GM21529 (cell line): ENCODE measurements at regions not wholly inside any gene's neighbourhood (a gene's known extent, or its start where the extent isn't known, plus 50 kb on each side); places are given as distances from the start of the nearest gene placed in this dataset.

ENCODE experiments used
- ATAC-seq: cut with Tn5 transposase; IDR thresholded peaks from one replicate; pipeline ENCODE4 v1.9.1; 2021; ENCODE audit not compliant: unreplicated experiment

DNA sequence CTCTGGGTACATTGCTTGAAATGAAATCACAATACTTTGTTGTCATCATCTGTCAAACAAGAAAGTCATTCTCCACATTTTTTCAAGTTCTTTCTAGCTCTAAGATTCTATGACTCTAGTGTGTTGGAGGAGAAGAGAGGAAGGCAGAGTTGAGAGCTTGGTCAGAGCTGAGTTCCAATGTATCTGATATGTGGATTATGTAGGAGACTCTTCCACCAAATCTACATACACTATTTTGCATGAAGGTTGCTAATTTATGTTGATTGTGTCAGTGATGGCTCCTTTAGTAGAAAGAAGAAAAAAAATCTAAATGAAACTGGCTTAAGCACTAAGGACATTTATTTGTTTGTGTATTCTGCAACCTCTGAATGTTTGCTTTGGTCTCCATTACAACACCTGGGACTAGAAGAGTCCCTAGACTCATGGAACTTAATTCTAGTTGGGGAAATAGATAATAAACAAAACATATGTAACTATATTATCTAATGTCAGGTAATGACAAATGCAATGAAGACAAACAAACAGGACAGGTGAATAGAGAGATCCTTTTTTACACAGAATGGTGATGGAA lies 691.9 kb downstream of the UQCRFS1 start:
- no peak for ATAC-seq

DNA sequence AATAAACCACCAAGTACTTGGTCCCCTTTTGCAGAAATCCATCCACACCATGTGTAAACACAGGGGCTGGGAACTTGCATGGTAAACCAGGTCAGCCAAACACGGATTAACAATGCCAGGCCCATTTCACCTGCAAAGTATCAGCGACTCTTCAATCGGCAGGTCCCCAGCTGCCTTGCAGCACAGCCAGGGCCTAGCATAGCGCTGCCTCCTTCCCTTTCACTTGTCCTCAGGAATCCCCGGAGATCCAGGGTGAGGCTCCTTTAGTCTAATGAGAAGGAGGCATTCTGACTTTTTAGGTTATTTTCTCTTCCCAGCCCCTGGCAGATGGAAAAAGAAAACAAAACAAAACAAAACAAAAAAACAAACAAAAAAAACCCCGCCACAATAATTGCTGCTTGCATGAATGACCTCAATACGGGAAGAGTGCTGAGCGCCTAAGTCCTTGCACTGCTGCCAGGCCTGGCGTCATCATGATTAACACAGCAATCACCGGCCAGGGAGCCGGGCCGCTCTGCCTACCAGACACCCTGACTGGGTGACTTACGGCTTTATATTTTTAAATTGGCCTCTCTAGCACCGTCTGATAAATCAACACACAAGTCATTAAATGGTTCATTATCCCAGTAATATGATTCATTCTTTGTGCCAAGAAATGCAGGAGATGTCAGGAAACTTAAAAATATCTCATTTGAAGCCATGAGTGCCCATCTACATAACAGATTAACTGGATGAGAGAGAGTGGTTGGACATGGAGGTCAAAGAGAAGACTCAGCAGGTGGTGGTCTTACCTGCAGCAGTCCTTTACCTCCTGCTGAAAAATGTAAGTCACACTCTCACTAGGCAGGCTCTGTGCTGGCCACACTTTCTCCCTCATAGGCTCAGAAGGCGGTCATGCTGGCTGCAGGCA lies 692.7 kb downstream of the UQCRFS1 start:
- ATAC-seq: no peak

GRCh38 chr19:28519218-28519779 lies 693.7 kb downstream of the UQCRFS1 start:
- no peak for ATAC-seq

GRCh38 chr19:28516415-28516872 lies 696.5 kb downstream of the UQCRFS1 start:
- ATAC-seq: no peak

- no peak for ATAC-seq
Measured at GRCh38 chr19:28514166-28514565, 698.8 kb downstream of the UQCRFS1 start.

DNA sequence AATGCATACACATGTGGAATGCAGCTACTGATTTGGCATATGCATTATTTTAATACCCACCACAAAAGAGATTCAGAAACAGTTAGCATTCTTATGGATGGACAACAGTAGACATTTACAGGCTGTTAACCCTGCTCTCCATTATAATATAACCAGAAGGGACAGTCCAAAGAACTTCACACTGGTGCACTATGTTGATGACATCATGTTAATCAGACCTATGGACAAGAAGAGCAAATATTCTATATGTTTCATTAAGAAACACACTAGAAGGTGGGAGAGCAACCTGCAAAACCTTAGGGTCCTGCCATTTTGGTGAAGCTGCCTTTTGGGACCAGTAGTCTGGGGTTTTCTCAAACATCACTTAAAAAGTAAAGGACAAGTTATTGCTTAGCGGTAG lies 701.3 kb downstream of the UQCRFS1 start:
- ATAC-seq: no peak

DNA sequence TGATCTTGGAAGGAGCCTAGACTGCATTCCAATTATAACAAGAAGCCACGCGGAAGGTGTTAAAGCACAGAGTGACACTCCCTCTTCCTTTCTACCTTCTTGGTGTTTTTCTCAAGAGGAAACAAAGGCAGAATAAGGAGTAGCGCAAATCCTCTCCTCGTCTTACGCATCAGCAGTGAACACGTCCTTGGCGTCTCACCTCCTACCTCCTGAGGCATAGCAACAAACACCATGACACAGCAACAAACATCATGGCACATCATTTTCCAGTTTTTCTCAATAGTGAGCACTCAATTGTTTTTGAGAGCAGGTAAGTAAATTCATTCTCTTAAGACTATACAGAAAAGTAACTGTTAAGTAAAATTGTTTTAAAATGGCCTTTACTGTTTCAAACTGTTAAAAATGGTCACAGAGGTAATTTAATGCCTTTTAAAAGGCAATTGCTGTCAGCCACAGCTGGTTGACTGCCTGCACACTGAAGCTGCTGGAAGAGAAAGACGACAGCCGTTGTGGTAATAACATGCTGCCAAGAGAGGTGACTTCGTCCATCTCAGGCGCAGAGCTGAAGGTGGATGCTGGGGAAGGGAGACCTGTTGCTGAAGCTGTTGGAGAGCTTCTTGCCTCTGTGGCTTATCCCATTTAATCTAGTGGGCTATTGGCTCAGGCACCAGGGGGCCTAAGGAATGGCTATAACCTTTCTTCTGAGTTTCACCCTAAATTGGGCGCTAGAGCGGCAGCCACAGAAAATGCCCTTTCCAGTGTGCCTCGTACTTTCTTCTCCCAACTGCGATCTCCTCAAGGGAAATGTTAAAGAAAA lies 703.7 kb downstream of the UQCRFS1 start:
- ATAC-seq: no peak

DNA sequence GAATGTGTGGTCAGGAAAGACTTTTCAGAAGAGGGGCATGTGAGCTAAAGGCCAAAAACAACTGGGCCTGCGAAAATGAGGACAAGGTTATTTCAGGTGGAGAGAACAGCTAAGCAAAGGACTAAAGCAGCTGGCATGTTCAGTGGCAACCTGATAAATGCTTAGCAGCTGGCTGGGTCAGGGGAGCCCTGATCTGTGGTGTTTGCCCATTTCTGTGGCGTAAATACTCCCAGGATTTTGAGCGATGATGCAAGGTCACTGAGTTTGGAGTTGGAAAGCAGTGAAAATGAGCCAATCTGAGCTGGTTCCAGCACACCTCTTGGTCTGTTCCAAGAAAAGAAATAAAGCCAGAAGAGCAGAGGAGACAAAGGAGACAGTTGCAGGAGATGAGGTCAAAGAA lies 704.3 kb downstream of the UQCRFS1 start:
- no peak for ATAC-seq

DNA sequence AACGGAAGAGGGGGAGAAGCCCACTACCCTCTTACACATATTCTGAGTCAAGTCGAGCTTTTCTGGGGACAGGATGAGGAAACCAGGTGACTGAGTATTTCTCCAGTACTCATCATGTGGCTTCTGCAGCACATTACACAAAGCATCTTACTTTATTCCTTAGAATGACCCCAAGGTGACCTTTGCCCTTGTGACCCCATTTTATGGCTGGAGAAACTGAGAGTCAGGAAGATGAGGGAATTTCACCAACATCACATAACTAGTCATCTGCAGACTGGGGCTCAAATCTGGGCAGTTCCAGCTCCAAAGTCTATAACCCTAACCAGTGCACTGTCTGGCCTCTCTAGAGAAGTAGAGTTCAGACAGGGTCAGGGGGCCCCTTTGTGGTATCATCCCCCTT lies 707.0 kb downstream of the UQCRFS1 start:
- ATAC-seq: no peak

DNA sequence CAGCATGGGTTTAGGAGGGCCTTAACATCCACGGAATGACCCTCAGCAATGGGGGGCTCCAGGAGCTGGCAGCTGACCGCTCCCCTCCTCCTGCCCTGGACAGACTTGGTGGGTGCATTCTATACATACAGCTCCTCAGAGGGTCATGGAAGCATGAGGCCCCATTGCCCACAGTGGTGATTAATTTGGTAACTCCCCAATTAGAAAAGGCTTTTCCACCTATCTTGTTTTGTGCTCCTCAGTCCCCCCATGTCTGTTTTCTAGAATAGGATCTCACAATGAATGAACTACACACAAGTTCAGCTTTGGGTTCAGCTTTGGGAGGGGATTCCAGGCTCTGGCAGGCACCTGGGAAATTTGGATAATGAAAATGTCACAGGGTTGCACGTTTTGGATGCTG lies 707.8 kb downstream of the UQCRFS1 start:
- ATAC-seq: no peak

DNA sequence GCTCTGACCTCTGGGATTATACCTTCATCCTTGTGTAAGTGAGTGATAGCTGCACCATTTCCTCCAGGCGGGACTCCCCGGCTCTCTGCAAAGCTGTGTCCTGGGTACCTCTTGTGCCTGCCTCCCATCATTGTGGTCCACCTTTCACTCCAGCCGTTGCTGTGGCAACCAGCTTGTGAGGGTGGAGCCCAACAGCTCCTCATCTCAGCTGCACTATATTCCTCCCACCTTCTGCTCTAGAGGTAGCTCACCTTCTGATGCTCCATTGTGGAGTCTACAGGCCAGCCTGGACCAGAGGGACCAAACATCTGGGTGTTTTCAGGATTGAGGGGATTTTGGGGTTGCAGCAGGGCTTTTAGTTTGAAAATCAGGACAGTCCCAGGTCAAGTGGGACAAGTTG lies 708.2 kb downstream of the UQCRFS1 start:
- no peak for ATAC-seq

DNA sequence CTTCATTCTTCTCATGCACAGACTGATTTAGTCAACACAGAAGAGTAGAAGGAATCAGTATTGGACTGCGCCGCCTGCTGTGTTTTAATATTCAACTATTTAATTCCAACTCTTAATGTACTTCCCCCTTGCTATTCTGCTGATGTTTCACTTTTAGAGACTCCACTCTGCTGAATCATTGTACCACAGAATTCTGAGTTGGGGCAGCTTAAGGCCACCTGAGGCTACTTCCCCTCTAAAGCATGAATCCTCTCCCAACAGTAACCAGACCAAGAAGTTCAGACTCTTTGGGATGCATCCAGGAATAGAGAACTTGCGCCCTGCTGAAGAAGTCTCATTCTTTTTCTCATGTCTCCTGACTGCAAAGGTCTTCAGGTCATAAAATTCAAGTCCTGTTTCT lies 708.8 kb downstream of the UQCRFS1 start:
- no peak for ATAC-seq

DNA sequence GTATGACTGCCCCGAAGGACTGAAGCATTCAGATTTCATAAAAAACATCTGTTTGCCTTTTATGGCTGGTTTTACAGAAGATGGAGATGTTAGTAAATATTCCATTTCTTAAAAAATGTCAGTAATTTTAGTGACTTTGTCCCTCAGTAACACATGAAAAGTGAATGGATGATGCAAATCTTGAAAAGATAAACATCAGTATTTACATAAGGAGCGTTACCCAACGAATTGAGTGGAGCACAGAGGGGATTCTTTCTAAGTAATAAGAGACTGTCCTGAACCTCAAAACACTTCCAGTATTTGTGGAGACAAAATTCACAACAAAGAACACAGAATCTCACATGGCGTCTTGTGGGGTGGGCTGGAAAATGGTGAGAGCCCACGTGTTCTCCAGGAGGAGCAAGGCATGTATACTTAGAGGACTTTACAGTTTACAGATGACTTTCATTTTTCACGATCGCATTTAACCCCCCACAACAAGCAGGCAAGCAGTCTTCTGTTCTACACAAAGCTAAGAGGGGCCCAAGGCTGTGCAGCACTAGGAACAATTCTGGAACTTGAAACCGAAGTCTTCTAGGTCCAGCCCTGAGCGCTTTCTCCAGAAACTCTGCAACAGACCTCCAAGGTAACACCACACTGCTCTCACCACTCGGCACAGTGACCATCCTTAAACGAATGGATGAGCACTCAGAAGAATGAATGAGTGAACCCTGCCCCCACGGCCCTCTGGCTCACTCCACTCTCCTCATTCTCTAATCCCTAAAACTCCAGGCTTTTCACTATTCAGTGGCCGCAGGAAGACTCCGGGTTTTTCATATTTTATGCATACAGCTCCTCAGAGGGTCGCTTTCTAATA lies 709.8 kb downstream of the UQCRFS1 start:
- no peak for ATAC-seq

DNA sequence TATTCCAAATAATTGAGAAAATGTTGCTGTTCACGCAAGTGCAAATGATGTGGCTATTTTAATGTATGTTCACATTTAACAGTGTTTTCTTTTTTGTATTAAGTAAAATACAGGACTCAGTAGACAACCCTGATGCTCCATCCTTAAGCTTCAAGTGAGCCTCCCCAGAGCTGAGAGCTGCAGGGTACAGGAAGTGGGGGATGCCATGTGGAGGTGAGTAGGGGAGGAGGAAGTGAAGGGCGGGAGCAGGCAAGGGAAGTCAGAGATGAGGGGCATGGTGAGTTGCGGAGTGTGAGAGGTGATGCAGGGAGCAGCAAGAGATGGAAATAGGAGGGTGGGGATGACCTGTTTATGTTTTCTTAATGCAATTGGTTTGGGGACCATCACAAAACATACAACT lies 711.0 kb downstream of the UQCRFS1 start:
- no peak for ATAC-seq

- no peak for ATAC-seq
Measured at GRCh38 chr19:28500982-28501630, 711.8 kb downstream of the UQCRFS1 start.

GRCh38 chr19:28500296-28500695 lies 712.7 kb downstream of the UQCRFS1 start:
- no peak for ATAC-seq

GRCh38 chr19:28498404-28498976 lies 714.5 kb downstream of the UQCRFS1 start:
- ATAC-seq: no peak

DNA sequence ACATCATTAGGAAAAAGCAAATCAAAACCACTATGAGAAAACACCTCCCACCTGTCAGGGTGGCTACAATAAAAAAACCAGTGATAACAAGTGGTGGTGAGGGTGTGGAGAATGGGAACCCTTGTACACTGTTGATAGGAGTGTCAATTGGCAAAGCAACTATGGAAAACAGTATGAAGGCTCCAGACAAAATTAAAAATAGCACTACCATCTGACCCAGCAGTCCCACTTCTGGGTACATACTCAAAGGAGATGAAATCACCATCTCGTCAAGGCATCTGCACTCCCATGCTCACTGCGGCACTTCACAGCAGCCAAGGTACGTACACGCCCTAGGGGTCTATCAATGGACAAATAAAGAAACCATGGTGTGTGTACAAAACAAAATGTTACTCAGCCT lies 715.1 kb downstream of the UQCRFS1 start:
- no peak for ATAC-seq

DNA sequence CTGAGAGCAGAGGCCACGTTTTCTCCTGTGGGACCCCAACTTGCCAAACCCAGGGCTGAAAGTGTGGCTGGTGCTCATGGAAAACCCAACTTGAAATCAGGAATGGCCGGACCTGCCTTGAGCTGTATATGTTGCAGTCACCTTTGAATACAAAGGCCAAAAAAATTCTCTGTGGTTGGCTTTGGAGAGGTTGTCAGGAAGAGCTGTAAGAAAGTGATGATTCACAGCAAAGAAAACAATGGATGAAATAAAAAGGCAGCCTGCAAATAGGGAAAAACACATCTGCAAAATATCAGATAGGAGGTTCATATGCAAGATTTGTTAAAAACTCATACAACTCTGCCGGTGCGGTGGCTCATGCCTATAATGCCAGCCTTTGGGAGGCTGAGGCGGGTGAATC lies 715.8 kb downstream of the UQCRFS1 start:
- ATAC-seq: no peak

- ATAC-seq: no peak
Measured at GRCh38 chr19:28495046-28495445, 717.9 kb downstream of the UQCRFS1 start.
